GM12878 (cell line): ENCODE measurements at regions not wholly inside any gene's neighbourhood (a gene's known extent, or its start where the extent isn't known, plus 50 kb on each side); places are given as distances from the start of the nearest gene placed in this dataset.

ENCODE experiments used
- ATAC-seq: fragments of 200-7000 bp; cut with Tn5 transposase; 3 replicates; pipeline ENCODE4 v1.9.1; 2020; ENCODE audit warnings: mild to moderate bottlenecking, moderate library complexity
- BruUV-seq: library from RNA; stranded (reverse); fragments of 400-500 nt; replicated peaks from 2 replicates; lab custom pipeline; 2021; lab: Mats Ljungman, UMichigan
- CTCF ChIA-PET: fragments of 300-600 bp; sonication (Branson Sonifier 250); formaldehyde crosslinking; extraction: SDS; loops from one replicate; lab custom pipeline; 2021; ENCODE audit warnings: inconsistent platforms; lab: Yijun Ruan, JAX
- POLR2A ChIA-PET: fragments of 350-600 bp; formaldehyde crosslinking; extraction: SDS; loops from one replicate; lab custom pipeline; 2021; ENCODE audit warnings: inconsistent platforms; lab: Charles Lee
- RAD21 ChIA-PET: fragments of 300-600 bp; sonication (Branson Sonifier 250); formaldehyde crosslinking; loops from one replicate; lab custom pipeline; 2023; ENCODE audit warnings: antibody characterized with exemption; ENCODE audit not compliant: unreplicated experiment; lab: Charles Lee
- SMC1A ChIA-PET: fragments of 300-600 bp; sonication (Branson Sonifier 250); formaldehyde crosslinking; loops from one replicate; lab custom pipeline; 2023; ENCODE audit not compliant: unreplicated experiment, uncharacterized antibody; lab: Charles Lee
- DNase-seq: peaks from one replicate; pipeline ENCODE4 v3.0.0-alpha.2; 2011; ENCODE audit warnings: low read depth, low spot score
- FAIRE-seq: peaks from 3 replicates; lab custom pipeline; 2011; peaks lifted over from hg19 to GRCh38; lab: Jason Lieb, UNC
- H2AFZ ChIP-seq: 2 replicates; pipeline ENCODE4 v1.6.0; 2011; ENCODE audit warnings: low read depth, low read length, control low read depth; ENCODE audit not compliant: control insufficient read depth
- H3K27ac ChIP-seq: 2 replicates; pipeline ENCODE4 v1.5.1; 2011; ENCODE audit warnings: control low read depth; ENCODE audit not compliant: control insufficient read depth, insufficient read depth
- H3K27me3 ChIP-seq, 2 experiments: replicated peaks in 1 of 2; 2 replicates each; pipeline versions ENCODE4 v1.6.0 to v1.6.1; 2011; ENCODE audit warnings: low read length in 1 of 2; ENCODE audit not compliant: control insufficient read depth in 2 of 2, insufficient read depth in 2 of 2
- H3K36me3 ChIP-seq, 2 experiments: 2 replicates each; pipeline ENCODE4 v1.5.1; 2011; ENCODE audit warnings: low read length in 1 of 2; ENCODE audit not compliant: control insufficient read depth in 2 of 2, insufficient read depth in 2 of 2
- H3K4me1 ChIP-seq: 2 replicates; pipeline ENCODE4 v1.6.1; 2011; ENCODE audit warnings: mild to moderate bottlenecking, low read length, moderate library complexity, mixed read lengths; ENCODE audit not compliant: control insufficient read depth, insufficient read depth
- H3K4me2 ChIP-seq: 2 replicates; pipeline ENCODE4 v1.6.0; 2011; ENCODE audit warnings: control low read depth; ENCODE audit not compliant: control insufficient read depth, insufficient read depth
- H3K4me3 ChIP-seq: fragments of 200-600 bp; sonication (generic); 2 replicates; pipeline ENCODE4 v1.5.1; 2016
- H3K79me2 ChIP-seq: 2 replicates; pipeline ENCODE4 v1.6.0; 2011; ENCODE audit warnings: low read length; ENCODE audit not compliant: control insufficient read depth, insufficient read depth
- H3K9ac ChIP-seq: 2 replicates; pipeline ENCODE4 v1.8.0; 2011; ENCODE audit warnings: low read length, control low read depth, mixed read lengths; ENCODE audit not compliant: control insufficient read depth, insufficient read depth
- H3K9me3 ChIP-seq: replicated peaks from 3 replicates; pipeline ENCODE4 v1.5.1; 2011; ENCODE audit warnings: mild to moderate bottlenecking, low read length; ENCODE audit not compliant: control insufficient read depth, insufficient read depth
- H4K20me1 ChIP-seq: 2 replicates; pipeline ENCODE4 v1.6.0; 2011; ENCODE audit not compliant: control insufficient read depth, insufficient read depth
- CBX3 ChIP-seq: fragments of 200-600 bp; sonication (generic); IDR thresholded peaks from 2 replicates; pipeline ENCODE4 v1.6.1; 2016; ENCODE audit warnings: low read depth, borderline replicate concordance
- CEBPZ ChIP-seq: fragments of 150-350 bp; IDR thresholded peaks from 2 replicates; pipeline ENCODE4 v1.6.1; 2016; ENCODE audit warnings: low read depth, low read length
- MYC ChIP-seq: IDR thresholded peaks from 2 replicates; pipeline ENCODE4 v1.6.1; 2011; ENCODE audit warnings: mild to moderate bottlenecking, low read length, moderate library complexity, inconsistent platforms; ENCODE audit not compliant: insufficient read depth, insufficient replicate concordance, insufficient read length, severe bottlenecking
- PKNOX1 ChIP-seq: fragments of 450-650 bp; IDR thresholded peaks from 2 replicates; pipeline ENCODE4 v1.6.1; 2016; ENCODE audit warnings: mild to moderate bottlenecking
- PRDM15 ChIP-seq: fragments of 450-650 bp; formaldehyde crosslinking; IDR thresholded peaks from 2 replicates; pipeline ENCODE4 v1.4.0; 2020; ENCODE audit warnings: mild to moderate bottlenecking, moderate library complexity
- RELB ChIP-seq: fragments of 450-650 bp; IDR thresholded peaks from 2 replicates; pipeline ENCODE4 v1.6.1; 2017; ENCODE audit warnings: low read depth, mild to moderate bottlenecking, moderate library complexity
- TCF7 ChIP-seq: IDR thresholded peaks from 2 replicates; pipeline ENCODE4 v1.6.1; 2014; ENCODE audit warnings: antibody characterized with exemption, borderline replicate concordance
- WGBS: methylation state at CpG from one replicate; pipeline ENCODE4 v1.1.6; 2016; ENCODE audit warnings: low lambda C conversion rate; ENCODE audit not compliant: insufficient replicate concordance, insufficient coverage; ENCODE audit errors: missing lambda C conversion rate; 5-methylcytosine and 5-hydroxymethylcytosine counted together
- in situ Hi-C: fragments of 300-500 bp; cut with MboI; formaldehyde crosslinking; loops from 9 replicates; pipeline ENCODE4 v1.14.3; 2018; ENCODE audit warnings: mixed read lengths
- intact Hi-C: fragments of 100-400 bp; cut with micrococcal nuclease; formaldehyde crosslinking; loops from one replicate; pipeline ENCODE4 v1.14.2; 2022; ENCODE audit not compliant: unreplicated experiment

- in situ Hi-C loops (no loop called here), intact Hi-C loops (no loop called here)
- H3K27ac ChIP-seq = no peak overlapping the region
- H3K27me3 ChIP-seq = no peaks in the 10 kb centered on the region
- H2AFZ ChIP-seq = no peak overlapping the region
- H3K4me2 ChIP-seq = no peak overlapping the region
- H3K9ac ChIP-seq = no peak overlapping the region
- 60% methylated on average over 2 of the region's 2 CpGs for WGBS
- H4K20me1 ChIP-seq = no peaks in the 10 kb centered on the region
- no peaks in the 10 kb centered on the region for H3K36me3 ChIP-seq
- no peak for FAIRE-seq
- CTCF ChIA-PET = no interaction called here
- POLR2A ChIA-PET = no interaction called here
- no peaks in the 10 kb centered on the region for H3K4me1 ChIP-seq
- SMC1A ChIA-PET = no interaction called here
- no peak overlapping the region for H3K4me3 ChIP-seq
- no peaks in the 10 kb centered on the region for H3K79me2 ChIP-seq
- no peak for DNase-seq
- ATAC-seq = no peak
- RAD21 ChIA-PET = no interaction called here
- H3K9me3 ChIP-seq = no peaks in the 10 kb centered on the region
- no peak for TF ChIP-seq PKNOX1
- no peak for TF ChIP-seq RELB
- TF ChIP-seq CBX3 = no peak
- no peak for TF ChIP-seq TCF7
- no peak for TF ChIP-seq CEBPZ
- TF ChIP-seq PRDM15 = no peak
- no peak for TF ChIP-seq MYC
- TF ChIP-seq, all 136 proteins: peak for 0
- no TSS peak for BruUV-seq
Measured at GRCh38 chr13:104594806-104595205, 1528.6 kb upstream of the SLC10A2 start.
